ENCODE measurements at regions not wholly inside any gene's neighbourhood (a gene's known extent, or its start where the extent isn't known, plus 50 kb on each side); places are given as distances from the start of the nearest gene placed in this dataset.

DNA sequence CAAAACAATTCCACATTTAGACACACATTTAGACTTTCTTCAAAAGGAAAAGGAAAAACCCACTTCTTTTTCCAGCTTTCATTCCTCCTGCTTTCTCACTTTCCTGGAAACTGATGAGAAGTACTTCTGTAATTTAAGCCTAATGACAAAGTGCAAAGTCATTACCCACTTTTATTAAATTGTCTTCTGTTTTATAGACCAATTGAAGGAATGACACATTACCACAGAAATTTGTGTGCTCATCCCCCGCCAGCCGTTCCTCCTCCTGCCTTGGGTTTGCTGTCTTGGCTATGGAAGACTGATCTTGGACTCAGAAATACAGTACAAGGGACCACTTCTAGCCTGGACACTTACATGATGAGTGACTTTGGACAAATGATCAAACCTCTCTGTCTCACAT lies 717.8 kb downstream of the SORCS3 start:
- no peak for DNase-seq (ENCODE audit: low read depth)

DNA sequence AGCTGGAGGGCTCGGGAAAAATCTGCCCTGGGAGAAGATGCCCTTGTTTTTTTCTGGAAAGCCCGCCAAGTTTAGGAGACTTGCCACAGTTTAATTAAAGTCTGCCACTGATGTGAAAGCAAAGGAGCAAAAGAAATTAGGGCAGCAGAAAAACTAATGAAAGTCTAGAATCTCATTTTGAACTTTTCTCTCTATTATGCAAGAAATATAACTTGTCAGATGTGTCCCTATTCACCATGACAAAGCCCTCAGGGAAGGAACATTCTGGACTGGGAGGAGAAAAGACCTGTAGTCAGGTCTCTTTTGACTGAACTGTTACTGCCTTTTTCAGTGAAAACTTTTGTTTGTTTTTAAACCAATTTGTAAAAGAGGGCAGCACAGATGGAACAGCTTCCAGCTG lies 715.5 kb downstream of the SORCS3 start:
- no peak for DNase-seq (ENCODE audit: low read depth)

DNA sequence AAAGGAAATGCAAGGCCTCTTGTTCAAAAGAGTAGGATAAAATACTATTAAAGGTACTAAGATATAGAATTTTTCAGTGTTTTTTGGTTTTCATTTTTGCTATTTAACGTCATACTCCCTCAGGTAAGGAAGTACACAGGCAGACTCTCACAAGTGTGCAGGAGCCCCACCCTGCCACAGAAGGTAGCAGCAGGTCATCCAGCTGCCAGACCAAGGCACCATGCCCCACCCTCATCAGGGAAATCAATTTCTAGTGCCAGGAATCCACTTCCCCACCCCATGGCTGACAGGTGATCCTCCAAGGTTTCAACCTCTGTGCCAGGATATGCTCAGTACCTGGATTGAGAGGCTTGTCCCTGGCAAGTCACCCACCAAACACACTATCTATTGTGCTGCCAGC lies 712.9 kb downstream of the SORCS3 start:
- no peak for DNase-seq (ENCODE audit: low read depth)

DNA sequence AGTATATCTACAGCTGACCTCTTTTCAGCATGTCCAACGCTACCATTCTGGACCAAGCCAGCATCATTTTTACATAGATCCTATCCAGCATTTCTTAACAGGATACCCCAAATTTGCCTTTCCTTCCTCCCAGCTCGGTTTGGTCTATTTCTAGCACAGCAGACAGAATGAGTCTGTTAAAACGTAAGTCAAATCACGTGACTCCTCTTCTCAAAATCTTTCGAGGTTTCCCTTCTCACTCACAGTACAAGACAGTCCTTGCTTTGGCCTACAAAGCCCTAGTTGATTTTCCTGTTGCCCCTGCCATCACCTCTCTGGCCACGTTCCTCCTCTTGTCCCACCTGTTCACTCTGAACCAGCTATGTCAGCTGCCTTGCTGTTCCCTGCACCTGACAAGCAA lies 711.7 kb downstream of the SORCS3 start:
- no peak for DNase-seq (ENCODE audit: low read depth)

DNA sequence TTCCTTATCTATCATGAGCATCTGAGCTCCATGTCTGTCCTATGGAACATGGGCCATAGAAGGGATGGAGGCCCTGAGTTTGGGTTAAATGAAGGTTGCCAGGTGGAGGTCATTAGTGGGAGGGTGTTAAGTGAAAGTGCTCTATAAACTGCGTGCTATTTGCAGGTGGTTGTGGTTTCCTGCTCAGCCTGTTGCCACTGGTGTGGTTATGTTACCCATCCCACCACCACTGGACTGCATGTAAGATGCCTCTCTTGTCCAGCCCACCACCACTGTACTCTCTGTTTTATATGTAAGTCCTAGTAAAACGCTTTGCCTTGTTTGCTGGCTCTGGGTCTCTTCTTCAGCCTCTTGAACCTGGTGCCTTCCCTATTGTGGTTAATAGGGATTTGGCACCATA lies 711.2 kb downstream of the SORCS3 start:
- DNase-seq (ENCODE audit: low read depth), result no peak

DNA sequence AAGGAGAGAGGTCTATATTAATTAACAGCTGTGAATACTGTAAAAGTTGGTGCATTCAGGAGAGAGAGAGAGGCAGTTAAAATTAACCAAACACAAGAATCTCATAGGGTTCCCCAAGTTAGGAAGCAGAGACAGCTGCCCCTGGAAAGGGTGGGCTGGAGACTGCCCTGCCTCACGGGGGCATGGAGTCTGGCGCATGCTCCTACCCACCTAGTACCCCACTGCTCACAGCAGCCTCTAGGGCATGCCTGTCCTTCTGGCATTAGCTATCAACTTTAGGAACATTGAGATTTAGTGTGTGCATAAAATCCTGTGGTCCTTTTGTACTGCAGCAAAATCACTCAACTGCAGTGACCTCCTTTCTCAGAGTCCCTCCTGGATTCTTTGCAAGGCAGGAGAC lies 710.1 kb downstream of the SORCS3 start:
- no peak for DNase-seq (ENCODE audit: low read depth)

DNA sequence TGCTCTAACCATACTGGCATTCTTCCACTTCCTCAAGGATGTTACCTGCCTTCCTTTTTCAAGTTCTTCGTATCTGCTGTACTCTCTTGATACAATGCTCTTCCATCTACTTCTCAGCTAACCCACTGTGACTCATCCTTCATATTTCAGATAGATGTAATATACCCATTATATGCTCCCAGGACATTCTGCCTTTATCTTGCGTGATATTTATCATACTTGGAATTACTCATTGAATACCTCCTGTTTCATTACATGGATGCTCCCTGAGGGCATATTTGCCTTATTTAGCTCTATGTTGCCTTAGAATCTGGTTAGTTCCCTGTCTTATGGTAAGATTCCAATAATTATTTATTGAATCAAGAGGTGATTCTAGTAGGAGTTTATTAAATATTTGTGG lies 706.4 kb downstream of the SORCS3 start:
- DNase-seq (ENCODE audit: low read depth), result no peak

DNA sequence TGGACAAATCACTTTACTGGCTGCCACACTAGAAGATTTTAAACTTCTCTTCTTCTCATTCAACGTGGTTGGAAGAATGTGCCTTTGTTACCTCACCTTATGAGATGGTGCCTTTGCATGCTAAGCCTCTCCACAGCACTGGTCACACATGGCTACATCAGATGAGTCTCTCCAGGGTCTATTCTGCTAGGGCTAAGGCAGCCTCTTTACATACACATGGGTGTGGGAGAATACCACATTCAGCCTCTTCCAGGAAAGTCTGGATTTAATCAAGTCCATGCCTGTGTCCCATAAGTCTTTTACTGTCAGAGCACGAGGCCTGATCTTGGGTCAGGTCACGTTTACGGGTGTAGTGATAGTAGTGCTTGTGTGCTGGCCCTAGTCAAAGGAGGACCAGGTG lies 701.5 kb downstream of the SORCS3 start:
- DNase-seq (ENCODE audit: low read depth), result no peak

DNA sequence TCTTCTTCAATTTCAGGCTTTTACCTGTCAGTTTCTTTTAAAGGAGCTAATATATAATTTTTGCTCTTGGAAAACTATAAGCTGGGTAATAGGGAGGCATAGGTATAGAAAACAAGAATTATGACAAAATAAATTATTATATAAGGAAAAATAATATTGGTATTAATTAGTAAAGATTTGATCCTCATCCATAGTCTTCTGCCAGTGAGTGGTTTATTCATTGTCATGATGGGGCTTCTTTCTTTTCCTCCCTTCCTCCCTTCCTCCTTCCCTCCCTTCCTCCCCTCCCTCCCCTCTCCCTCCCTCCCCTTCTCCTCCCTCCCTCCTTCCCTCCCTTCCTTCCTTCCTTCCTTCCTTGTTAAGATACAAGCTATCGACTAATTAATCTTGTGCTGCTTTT lies 698.6 kb downstream of the SORCS3 start:
- no peak for DNase-seq (ENCODE audit: low read depth)

DNA sequence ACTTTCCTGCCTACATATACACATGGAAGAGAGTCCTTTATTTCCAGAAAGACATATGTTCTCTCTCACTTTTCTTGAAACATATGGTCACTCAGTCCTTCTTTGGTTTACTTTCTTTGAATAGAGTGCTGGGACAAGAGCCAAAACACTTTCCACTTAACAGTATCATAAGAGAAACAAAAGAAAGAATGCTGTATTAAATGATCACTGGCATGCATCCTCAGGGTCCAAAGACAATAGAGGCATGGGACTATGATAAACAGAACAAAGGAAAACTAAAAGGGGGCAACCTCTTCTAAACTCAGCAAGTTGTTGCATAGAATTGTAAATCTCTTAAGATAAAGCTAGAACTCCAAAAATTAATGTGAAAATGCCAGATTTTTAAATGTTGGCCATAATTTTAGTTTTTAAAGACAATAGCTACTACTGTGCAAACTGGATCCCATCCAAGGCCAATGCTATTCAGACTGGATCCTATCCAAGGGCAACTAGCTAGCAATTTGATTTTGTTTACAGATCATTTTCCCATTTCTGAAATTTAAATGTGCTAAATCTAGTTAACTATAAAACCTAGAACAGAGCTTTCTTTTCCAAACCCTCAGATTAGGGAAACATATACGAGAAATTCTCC lies 687.5 kb downstream of the SORCS3 start:
- DNase-seq (ENCODE audit: low read depth), result no peak

Data from iris pigment epithelial cell (primary cell).